ENCODE measurements at regions not wholly inside any gene's neighbourhood (a gene's known extent, or its start where the extent isn't known, plus 50 kb on each side); places are given as distances from the start of the nearest gene placed in this dataset.

- TF ChIP-seq MYC (IDR thresholded peaks at IDR 0.05; ENCODE audit: low read depth, low read length) (no peak), POLR2A (IDR thresholded peaks at IDR 0.05; ENCODE audit: extremely low read depth, insufficient read length) (no peak), CTCF (IDR thresholded peaks at IDR 0.05; ENCODE audit: low read depth, low read length) (no peak), MAX (IDR thresholded peaks at IDR 0.05; ENCODE audit: low read depth, low read length) (no peak)
- no peak for DNase-seq (ENCODE audit: low read depth)
- no peak overlapping the region for H3K4me3 ChIP-seq (ENCODE audit: low read depth, low read length)
Measured at GRCh38 chr15:60264088-60264487, 133.7 kb downstream of the ANXA2 start.

GRCh38 chr15:60264566-60264965 is 133.2 kb downstream of the ANXA2 start:
- H3K4me3 ChIP-seq (ENCODE audit: low read depth, low read length), result no peak overlapping the region
- no peak for DNase-seq (ENCODE audit: low read depth)
- TF ChIP-seq POLR2A (IDR thresholded peaks at IDR 0.05; ENCODE audit: extremely low read depth, insufficient read length) (no peak), MAX (IDR thresholded peaks at IDR 0.05; ENCODE audit: low read depth, low read length) (no peak), CTCF (IDR thresholded peaks at IDR 0.05; ENCODE audit: low read depth, low read length) (no peak), MYC (IDR thresholded peaks at IDR 0.05; ENCODE audit: low read depth, low read length) (no peak)

DNA sequence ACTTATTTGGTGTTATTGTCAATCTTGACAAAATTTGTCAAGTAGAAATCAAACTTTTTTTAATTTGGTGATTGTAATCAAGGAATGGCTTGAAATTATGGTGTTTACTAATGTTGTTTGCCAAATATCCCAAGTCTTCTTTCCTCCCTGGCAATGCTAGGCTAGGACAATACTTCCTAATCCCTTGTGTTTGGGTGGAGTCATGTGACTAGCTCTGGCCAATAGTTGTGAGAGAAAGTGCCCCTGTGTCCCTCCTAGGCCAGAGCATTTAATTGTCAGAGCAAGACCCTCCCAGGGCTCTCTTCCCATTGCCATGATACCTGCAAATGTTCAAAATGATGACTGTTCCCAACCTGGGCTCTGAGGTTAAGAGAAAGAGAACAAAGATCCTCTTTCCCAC is 132.7 kb downstream of the ANXA2 start:
- TF ChIP-seq POLR2A (IDR thresholded peaks at IDR 0.05; ENCODE audit: extremely low read depth, insufficient read length), result no peak
- no peak for TF ChIP-seq MAX (IDR thresholded peaks at IDR 0.05; ENCODE audit: low read depth, low read length)
- no peak for TF ChIP-seq CTCF (IDR thresholded peaks at IDR 0.05; ENCODE audit: low read depth, low read length)
- no peak for TF ChIP-seq MYC (IDR thresholded peaks at IDR 0.05; ENCODE audit: low read depth, low read length)
- no peak overlapping the region for H3K4me3 ChIP-seq (ENCODE audit: low read depth, low read length)
- no peak for DNase-seq (ENCODE audit: low read depth)

GRCh38 chr15:60272623-60273022 is 125.2 kb downstream of the ANXA2 start:
- TF ChIP-seq CTCF (IDR thresholded peaks at IDR 0.05; ENCODE audit: low read depth, low read length), result no peak
- no peak for DNase-seq (ENCODE audit: low read depth)

DNA sequence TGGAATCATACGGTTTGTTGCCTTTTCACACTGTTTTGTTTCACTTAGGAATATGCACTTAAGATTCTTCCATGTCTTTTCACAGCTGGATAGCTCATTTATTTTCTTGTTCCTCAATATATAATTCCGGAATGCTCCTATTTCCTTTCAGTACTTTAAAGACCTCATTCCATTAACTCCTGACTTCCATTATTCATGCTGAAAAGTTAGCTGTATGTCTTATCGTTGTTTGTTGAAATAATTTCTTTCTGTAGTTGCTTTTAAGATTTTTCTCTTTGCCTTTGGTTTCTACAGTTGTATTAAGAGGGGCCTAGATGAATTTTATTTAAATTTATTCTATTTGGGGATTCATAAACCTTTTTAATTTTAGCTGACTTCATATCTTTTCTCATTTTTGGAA is 122.2 kb downstream of the ANXA2 start:
- H3K4me3 ChIP-seq (ENCODE audit: low read depth, low read length), result no peak overlapping the region
- TF ChIP-seq MAX (IDR thresholded peaks at IDR 0.05; ENCODE audit: low read depth, low read length), result no peak
- TF ChIP-seq POLR2A (IDR thresholded peaks at IDR 0.05; ENCODE audit: extremely low read depth, insufficient read length), result no peak
- no peak for TF ChIP-seq CTCF (IDR thresholded peaks at IDR 0.05; ENCODE audit: low read depth, low read length)
- no peak for TF ChIP-seq MYC (IDR thresholded peaks at IDR 0.05; ENCODE audit: low read depth, low read length)
- no peak for DNase-seq (ENCODE audit: low read depth)

More at GRCh38 chr15:60272623-60273022, 125.2 kb downstream of the ANXA2 start:
- no peak overlapping the region for H3K4me3 ChIP-seq (ENCODE audit: low read depth, low read length)

- no peak for TF ChIP-seq CTCF (IDR thresholded peaks at IDR 0.05; ENCODE audit: low read depth, low read length)
- TF ChIP-seq MYC (IDR thresholded peaks at IDR 0.05; ENCODE audit: low read depth, low read length), result no peak
- TF ChIP-seq POLR2A (IDR thresholded peaks at IDR 0.05; ENCODE audit: extremely low read depth, insufficient read length), result no peak
- TF ChIP-seq MAX (IDR thresholded peaks at IDR 0.05; ENCODE audit: low read depth, low read length), result no peak
- no peak for DNase-seq (ENCODE audit: low read depth)
- H3K4me3 ChIP-seq (ENCODE audit: low read depth, low read length), result no peak overlapping the region
Measured at GRCh38 chr15:60278879-60279278, 118.9 kb downstream of the ANXA2 start.
